HCT116 (cell line): ENCODE measurements at regions not wholly inside any gene's neighbourhood (a gene's known extent, or its start where the extent isn't known, plus 50 kb on each side); places are given as distances from the start of the nearest gene placed in this dataset.
A peak's percentile ranks its signal among the peaks of the same experiment; 100 is the strongest.
"Not testable (repeated sequence)": the region's sequence is repeated elsewhere in the genome, so short reads cannot be mapped to it uniquely, and the experiment has no call there.

Experiments
- ATAC-seq: fragments of 200-7000 bp; cut with Tn5 transposase; 2 replicates; pipeline ENCODE4 v1.9.1; 2020; ENCODE audit warnings: mild to moderate bottlenecking, moderate library complexity
- BruUV-seq: library from RNA; stranded (reverse); fragments of 400-500 nt; replicated peaks from 2 replicates; lab custom pipeline; 2021; lab: Mats Ljungman, UMichigan
- CTCF ChIA-PET: fragments of 300-600 bp; sonication (Branson Sonifier 250); formaldehyde crosslinking; loops from one replicate; lab custom pipeline; 2021; ENCODE audit warnings: antibody characterized with exemption; lab: Charles Lee
- POLR2A ChIA-PET: fragments of 300-600, 350-600 bp; sonication (Branson Sonifier 250); formaldehyde crosslinking; loops from one replicate; lab custom pipeline; 2021; ENCODE audit warnings: antibody characterized with exemption; lab: Charles Lee
- RAD21 ChIA-PET, 2 experiments: fragments of 300-600 bp; sonication (Branson Sonifier 250); formaldehyde crosslinking; loops; one replicate each; lab custom pipeline; 2023; ENCODE audit warnings: low total read pairs in 2 of 2; ENCODE audit not compliant: uncharacterized antibody in 2 of 2, unreplicated experiment in 2 of 2, low non-redundant PET in 1 of 2; lab: Charles Lee
- DNase-seq: peaks from one replicate; pipeline ENCODE4 v3.0.0-alpha.2; 2010; ENCODE audit warnings: low read depth, low spot score
- H2AFZ ChIP-seq: fragments of 200-600 bp; shearing (Covaris generic), sonication (generic); 2 replicates; pipeline ENCODE4 v1.6.1; 2017; ENCODE audit warnings: low read depth, mixed run types, mixed read lengths, antibody characterized with exemption, low read length; ENCODE audit not compliant: poor library complexity, severe bottlenecking
- H3K27ac ChIP-seq: 2 replicates; pipeline ENCODE4 v1.5.1; 2012; ENCODE audit warnings: low read depth, low read length
- H3K27me3 ChIP-seq: fragments of 200-600 bp; sonication (generic); 2 replicates; pipeline ENCODE4 v1.6.1; 2016; ENCODE audit warnings: mixed run types, low read length, mixed read lengths; ENCODE audit not compliant: insufficient read depth
- H3K36me3 ChIP-seq, 2 experiments: fragments of 200-500 bp in 1 of 2; fragments of 200-600 bp in 1 of 2; sonication (Bioruptor generic) in 1 of 2; sonication (generic) in 1 of 2; 2 replicates each; pipeline versions ENCODE4 v1.5.1 to v1.6.1; 2014 to 2016; ENCODE audit warnings: low read length in 2 of 2, inconsistent platforms in 1 of 2, mixed read lengths in 1 of 2, mixed run types in 1 of 2; ENCODE audit not compliant: insufficient read depth in 2 of 2, control insufficient read depth in 1 of 2
- H3K4me1 ChIP-seq, 2 experiments: fragments of 200-600 bp in 1 of 2; sonication (generic) in 1 of 2; 2 replicates each; pipeline versions ENCODE4 v1.5.1 to v1.6.1; 2012 to 2017; ENCODE audit warnings: low read length in 2 of 2, inconsistent platforms in 1 of 2, mild to moderate bottlenecking in 1 of 2, mixed read lengths in 1 of 2, mixed run types in 1 of 2, moderate library complexity in 1 of 2; ENCODE audit not compliant: insufficient read depth in 2 of 2, control insufficient read depth in 1 of 2
- H3K4me2 ChIP-seq: fragments of 200-600 bp; sonication (generic); 2 replicates; pipeline ENCODE4 v1.6.1; 2017; ENCODE audit warnings: mixed run types, low read length, mixed read lengths
- H3K4me3 ChIP-seq, 2 experiments: fragments of 200-600 bp in 1 of 2; sonication (generic) in 1 of 2; replicated peaks in 1 of 2; 2 replicates each; pipeline ENCODE4 v1.5.1; 2011 to 2016; ENCODE audit warnings: low read length in 2 of 2, control low read depth in 1 of 2, low read depth in 1 of 2, mild to moderate bottlenecking in 1 of 2, mixed read lengths in 1 of 2, mixed run types in 1 of 2
- H3K79me2 ChIP-seq: fragments of 200-600 bp; sonication (generic); 2 replicates; pipeline ENCODE4 v1.6.1; 2017; ENCODE audit warnings: mild to moderate bottlenecking, mixed run types, low read length, moderate library complexity, mixed read lengths; ENCODE audit not compliant: insufficient read depth
- H3K9ac ChIP-seq: fragments of 200-600 bp; sonication (generic); 2 replicates; pipeline ENCODE4 v1.6.1; 2016; ENCODE audit warnings: low read length, mixed read lengths
- H3K9me2 ChIP-seq: fragments of 200-600 bp; sonication (generic), shearing (Covaris generic); 2 replicates; pipeline ENCODE4 v1.6.1; 2017; ENCODE audit warnings: mixed run types, mild to moderate bottlenecking, moderate library complexity; ENCODE audit not compliant: insufficient read depth
- H3K9me3 ChIP-seq, 2 experiments: fragments of 200-500 bp in 1 of 2; fragments of 200-600 bp in 1 of 2; sonication (Bioruptor generic) in 1 of 2; sonication (generic) in 1 of 2; 2 replicates each; pipeline ENCODE4 v1.6.1; 2014 to 2017; ENCODE audit warnings: low read length in 2 of 2, mixed read lengths in 2 of 2, inconsistent platforms in 1 of 2, low read depth in 1 of 2, mild to moderate bottlenecking in 1 of 2, mixed run types in 1 of 2, moderate library complexity in 1 of 2; ENCODE audit not compliant: control insufficient read depth in 1 of 2, insufficient read depth in 1 of 2
- H4K20me1 ChIP-seq: fragments of 200-600 bp; sonication (generic), shearing (Covaris generic); 2 replicates; pipeline ENCODE4 v1.6.1; 2017; ENCODE audit warnings: mixed run types, mild to moderate bottlenecking, moderate library complexity; ENCODE audit not compliant: insufficient read depth
- CBX3 ChIP-seq: IDR thresholded peaks from 2 replicates; pipeline ENCODE4 v1.6.1; 2012; ENCODE audit warnings: low read depth
- CEBPB ChIP-seq: IDR thresholded peaks from 2 replicates; pipeline ENCODE4 v1.6.1; 2012; ENCODE audit warnings: low read depth
- CTCF ChIP-seq, 3 experiments: fragments of 200-600 bp in 1 of 3; sonication (generic) in 1 of 3; IDR thresholded peaks in 2 of 3; conservative IDR thresholded peaks in 1 of 3; 2 replicates each; pipeline ENCODE4 v1.5.1; 2012 to 2017; ENCODE audit warnings: low read depth in 2 of 3, low read length in 2 of 3, antibody characterized with exemption in 1 of 3, borderline replicate concordance in 1 of 3, control low read depth in 1 of 3, mild to moderate bottlenecking in 1 of 3, mixed read lengths in 1 of 3, mixed run types in 1 of 3, moderate library complexity in 1 of 3; ENCODE audit not compliant: insufficient read depth in 1 of 3
- EZH2phosphoT487 ChIP-seq: fragments of 200-600 bp; IDR thresholded peaks from 2 replicates; pipeline ENCODE4 v1.6.1; 2018; ENCODE audit warnings: antibody characterized with exemption, borderline replicate concordance
- FOSL1 ChIP-seq: IDR thresholded peaks from 2 replicates; pipeline ENCODE4 v1.6.1; 2012; ENCODE audit warnings: low read depth
- JUND ChIP-seq: IDR thresholded peaks from 2 replicates; pipeline ENCODE4 v1.6.1; 2012
- MAX ChIP-seq: IDR thresholded peaks from 2 replicates; pipeline ENCODE4 v1.6.1; 2012
- POLR2A ChIP-seq: IDR thresholded peaks from 2 replicates; pipeline ENCODE4 v1.7.0; 2011; ENCODE audit warnings: borderline replicate concordance; ENCODE audit not compliant: insufficient read depth, insufficient read length; ENCODE audit errors: extremely low read depth
- REST ChIP-seq: IDR thresholded peaks from 2 replicates; pipeline ENCODE4 v1.6.1; 2012; ENCODE audit warnings: low read depth
- ZBTB33 ChIP-seq: IDR thresholded peaks from 2 replicates; pipeline ENCODE4 v1.6.1; 2011; ENCODE audit warnings: mild to moderate bottlenecking, low read length, moderate library complexity; ENCODE audit not compliant: insufficient replicate concordance; ENCODE audit errors: extremely low read depth
- ZNF274 ChIP-seq: fragments of 200-500 bp; sonication (Bioruptor generic); IDR thresholded peaks from 2 replicates; pipeline ENCODE4 v1.6.1; 2014; ENCODE audit warnings: mild to moderate bottlenecking, low read depth, low read length, inconsistent platforms
- intact Hi-C: fragments of 100-400 bp; cut with micrococcal nuclease; formaldehyde crosslinking; loops from 2 replicates; pipeline ENCODE4 v1.10.0; 2022

GRCh38 chr15:30828304-30828639 is 75.4 kb upstream of the FAN1 start:
- H3K27ac ChIP-seq, intact Hi-C loops: not testable (repeated sequence)
- ATAC-seq, result peak; percentile 100
- TF ChIP-seq MAX, result peak; percentile 27; the same call in 1 of the 2 replicates
- 0 out of 2 replicates have a peak, but pooled peaks have one; percentile 15 for TF ChIP-seq FOSL1
- TF ChIP-seq POLR2A, result peak; percentile 32
- TF ChIP-seq, all 23 proteins: peak for 3; not testable (repeated sequence) for 20
- Histone ChIP-seq H3K4me1 (peaks cover 4 to 14% of the 10 kb centered on the region in 2 experiments; a peak in 3 of 4 replicates), H2AFZ (peak overlapping the region; percentile 89), H3K4me2 (peak overlapping the region; percentile 61)
- RAD21 ChIA-PET, H3K79me2 ChIP-seq, H3K9me2 ChIP-seq, H3K9ac ChIP-seq, H3K27me3 ChIP-seq, H4K20me1 ChIP-seq, H3K9me3 ChIP-seq, H3K36me3 ChIP-seq, BruUV-seq, H3K4me3 ChIP-seq: not testable (repeated sequence)
- DNase-seq, result peak; percentile 42
- CTCF ChIA-PET, result interaction anchor here (0.6 to 1.8 kb wide), 2 partner anchors 31 to 75 kb away, joined by 3 to 7 read pairs; no protein-coding TSS in a partner anchor
- POLR2A ChIA-PET, result interaction anchor here (0.9 to 1.4 kb wide), 3 partner anchors 9 to 18 kb away, joined by 3 to 4 read pairs (median 3); no protein-coding TSS in a partner anchor

GRCh38 chr15:30830961-30831360 is 72.8 kb upstream of the FAN1 start:
- intact Hi-C loops, result no loop called here
- DNase-seq (no peak), ATAC-seq (no peak)
- Histone ChIP-seq H4K20me1 (no peaks in the 10 kb centered on the region), H2AFZ (no peak overlapping the region), H3K4me2 (no peak overlapping the region), H3K4me1 (peaks cover 4 to 14% of the 10 kb centered on the region in 2 experiments; a peak in 3 of 4 replicates), H3K4me3 (no peak overlapping the region), H3K9me3 (no peaks in the 10 kb centered on the region), H3K27me3 (no peaks in the 10 kb centered on the region), H3K9me2 (no peaks in the 10 kb centered on the region), H3K36me3 (no peaks in the 10 kb centered on the region), H3K9ac (no peak overlapping the region), H3K27ac (no peak overlapping the region), H3K79me2 (no peaks in the 10 kb centered on the region)
- ChIA-PET POLR2A (no interaction called here), CTCF (no interaction called here), RAD21 (no interaction called here)
- no TSS peak for BruUV-seq
- TF ChIP-seq ZNF274 (no peak), EZH2phosphoT487 (no peak), CBX3 (no peak), CEBPB (no peak), JUND (no peak), POLR2A (no peak), FOSL1 (no peak), CTCF (IDR thresholded peaks at IDR 0.05 in 2 of 3, conservative IDR thresholded peaks at IDR 0.05 in 1 of 3; ENCODE audit: borderline replicate concordance in 1 of 3, insufficient read depth in 1 of 3, low read depth in 2 of 3, low read length in 2 of 3) (no peak), REST (no peak), ZBTB33 (no peak), MAX (no peak)
